ENCODE measurements at regions not wholly inside any gene's neighbourhood (a gene's known extent, or its start where the extent isn't known, plus 50 kb on each side); places are given as distances from the start of the nearest gene placed in this dataset.

DNA sequence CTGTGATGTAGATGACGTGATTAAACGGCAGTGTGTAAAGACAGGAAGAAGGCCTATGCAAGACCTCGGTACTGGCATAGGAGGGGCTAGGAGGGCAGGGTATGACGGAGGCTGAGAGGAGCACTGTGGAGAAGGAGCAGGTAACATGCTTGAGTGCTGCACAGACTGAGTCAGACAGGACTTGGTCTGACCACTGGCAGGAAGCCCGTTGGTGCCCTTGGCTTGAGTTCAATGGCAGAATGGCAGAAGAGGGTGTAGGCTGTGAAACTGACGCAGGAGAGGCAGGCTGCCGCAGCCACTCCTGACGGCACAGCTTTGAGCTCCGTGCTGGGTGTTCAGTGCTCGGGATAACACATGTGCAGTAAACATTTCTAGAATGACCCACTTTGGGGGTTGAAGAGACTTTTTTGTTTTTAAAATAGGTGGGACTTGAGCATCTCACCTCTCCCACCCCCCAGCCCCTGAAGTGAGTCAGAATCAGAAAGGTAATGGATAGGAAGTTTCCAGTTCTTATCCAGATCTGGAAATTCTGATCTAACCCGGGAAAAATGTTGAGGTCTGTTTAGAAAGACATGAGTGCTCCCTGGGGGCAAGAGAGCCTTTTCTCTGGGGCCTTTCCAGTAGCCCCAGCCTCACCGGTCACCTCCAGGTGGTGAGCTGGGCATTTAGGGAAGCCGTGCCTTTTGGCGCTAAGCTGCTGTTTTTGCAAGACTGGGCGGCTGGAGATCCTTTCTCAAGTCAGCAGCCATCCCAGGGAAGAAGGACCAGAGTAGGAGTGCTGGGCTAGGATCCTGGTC is 126.4 kb downstream of the RPLP1 start:
- H3K4me1 Mint-ChIP-seq, result peaks cover 29% of the 10 kb centered on the region
- H3K36me3 Mint-ChIP-seq, result no peaks in the 10 kb centered on the region
- no peaks in the 10 kb centered on the region for H3K9me3 Mint-ChIP-seq (ENCODE audit: low read depth)
- H3K27ac Mint-ChIP-seq, result no peak overlapping the region
- CTCF ChIA-PET, result no interaction called here
- H3K4me3 Mint-ChIP-seq, result no peak overlapping the region
- DNase-seq (no peak), ATAC-seq (no peak)
- peaks cover 8% of the 10 kb centered on the region for H3K27me3 Mint-ChIP-seq

DNA sequence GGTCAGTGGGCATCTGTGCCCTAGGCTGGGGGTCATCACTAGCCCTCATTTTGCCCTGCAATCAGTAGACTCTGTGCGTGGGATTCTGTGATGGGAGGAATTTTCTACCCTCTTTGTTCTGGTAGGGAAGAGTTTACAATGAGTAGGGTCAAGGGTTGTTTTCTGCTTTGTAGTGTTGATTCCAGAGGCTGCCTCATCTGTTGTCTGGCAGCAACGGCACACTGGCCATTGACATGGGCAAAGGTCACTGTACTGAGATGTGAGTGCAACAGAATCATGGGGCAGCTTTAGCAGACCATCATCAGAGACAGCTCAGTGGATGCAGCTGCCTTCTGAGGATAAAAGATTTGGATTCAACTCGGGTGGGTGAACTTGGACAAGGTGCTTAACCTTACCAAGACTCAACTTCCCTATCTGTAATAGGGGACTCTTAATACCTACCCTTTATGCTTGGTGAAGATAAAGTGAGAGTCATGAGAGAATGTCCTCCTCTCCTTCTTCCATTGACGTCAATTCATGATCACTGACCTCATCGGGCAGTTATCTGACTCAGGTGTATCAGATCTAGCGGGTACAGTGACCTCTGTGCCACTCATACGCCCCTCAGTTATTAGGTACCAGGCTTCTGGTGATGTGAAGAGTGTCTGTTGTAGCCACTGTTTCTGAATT is 127.5 kb downstream of the RPLP1 start:
- CTCF ChIA-PET, result no interaction called here
- no peak overlapping the region for H3K4me3 Mint-ChIP-seq
- H3K27ac Mint-ChIP-seq, result no peak overlapping the region
- peaks cover 18% of the 10 kb centered on the region for H3K4me1 Mint-ChIP-seq
- H3K9me3 Mint-ChIP-seq (ENCODE audit: low read depth), result no peaks in the 10 kb centered on the region
- peaks cover 7% of the 10 kb centered on the region for H3K27me3 Mint-ChIP-seq
- ATAC-seq (no peak), DNase-seq (no peak)
- no peaks in the 10 kb centered on the region for H3K36me3 Mint-ChIP-seq

DNA sequence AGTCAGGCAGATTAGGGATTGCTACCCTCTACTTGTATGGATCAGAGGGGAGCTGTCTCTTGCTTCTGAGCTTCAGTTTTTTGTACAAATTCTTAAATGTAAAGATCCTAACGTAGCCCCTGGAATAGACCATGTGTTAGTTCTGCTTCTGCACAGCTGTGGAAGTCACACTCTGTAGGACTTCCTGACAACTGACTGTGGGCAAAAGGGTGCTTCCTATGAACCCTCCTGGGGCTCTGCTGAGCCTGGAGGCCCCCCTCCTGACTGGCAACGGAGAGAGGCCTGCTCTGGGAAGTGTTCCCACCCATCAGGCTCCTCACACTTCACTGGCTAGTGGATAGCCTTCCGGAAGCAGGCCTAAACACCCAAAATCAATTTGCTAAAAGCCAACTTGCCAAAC is 131.0 kb downstream of the RPLP1 start:
- H3K9me3 Mint-ChIP-seq (ENCODE audit: low read depth), result no peaks in the 10 kb centered on the region
- peaks cover 13% of the 10 kb centered on the region for H3K4me1 Mint-ChIP-seq
- H3K4me3 Mint-ChIP-seq, result no peak overlapping the region
- DNase-seq (no peak), ATAC-seq (no peak)
- no peaks in the 10 kb centered on the region for H3K36me3 Mint-ChIP-seq
- H3K27ac Mint-ChIP-seq, result no peak overlapping the region
- CTCF ChIA-PET, result no interaction called here
- peaks cover 2% of the 10 kb centered on the region for H3K27me3 Mint-ChIP-seq

DNA sequence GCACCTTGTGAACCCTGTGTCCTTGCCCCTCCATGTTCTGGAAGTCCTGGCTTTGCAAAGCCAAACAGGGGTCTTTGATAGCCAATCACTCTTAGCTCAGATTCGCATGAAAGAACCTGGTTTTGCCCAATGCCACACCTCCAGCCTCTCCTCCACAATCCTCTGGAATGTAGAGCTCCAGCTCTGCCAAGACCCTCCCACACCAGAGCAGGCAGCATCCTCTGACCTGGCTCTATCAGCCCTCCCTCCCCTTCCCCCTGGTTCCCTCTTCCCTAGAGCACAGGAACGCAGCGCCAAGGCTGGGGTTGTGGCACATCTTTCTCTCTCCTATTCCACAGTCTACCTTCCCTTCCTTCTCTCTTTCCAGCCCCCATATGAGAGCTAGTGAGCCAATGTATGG is 133.3 kb downstream of the RPLP1 start:
- H3K4me1 Mint-ChIP-seq, result peaks cover 13% of the 10 kb centered on the region
- CTCF ChIA-PET, result interaction anchor here (1.0 kb wide), 1 partner anchor 8 kb away, joined by 3 read pairs; no protein-coding TSS in a partner anchor
- H3K9me3 Mint-ChIP-seq (ENCODE audit: low read depth), result no peaks in the 10 kb centered on the region
- no peak overlapping the region for H3K27ac Mint-ChIP-seq
- ATAC-seq (no peak), DNase-seq (no peak)
- H3K27me3 Mint-ChIP-seq, result no peaks in the 10 kb centered on the region
- H3K36me3 Mint-ChIP-seq, result no peaks in the 10 kb centered on the region
- no peak overlapping the region for H3K4me3 Mint-ChIP-seq

DNA sequence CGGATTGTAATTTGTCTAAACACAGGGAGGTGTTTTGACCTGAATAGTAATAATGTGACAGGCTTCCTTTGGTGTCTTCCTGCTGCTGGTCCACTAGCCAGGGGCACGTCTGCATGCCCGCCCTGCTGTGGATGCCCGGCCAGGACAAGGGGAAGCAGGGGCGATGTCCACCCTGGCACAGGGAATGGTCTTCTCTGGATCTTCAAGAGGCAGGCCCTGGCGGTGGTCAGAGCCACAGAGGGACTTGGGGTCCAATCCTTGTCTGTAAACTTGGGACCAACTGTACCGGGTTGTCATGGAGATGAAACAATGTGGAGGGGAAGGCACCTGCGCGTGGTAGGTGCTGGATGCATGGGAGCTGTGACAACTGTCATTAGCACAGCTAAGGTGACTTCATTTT is 134.1 kb downstream of the RPLP1 start:
- ATAC-seq (no peak), DNase-seq (no peak)
- H3K9me3 Mint-ChIP-seq (ENCODE audit: low read depth), result no peaks in the 10 kb centered on the region
- H3K36me3 Mint-ChIP-seq, result no peaks in the 10 kb centered on the region
- no peak overlapping the region for H3K4me3 Mint-ChIP-seq
- H3K27me3 Mint-ChIP-seq, result no peaks in the 10 kb centered on the region
- peaks cover 13% of the 10 kb centered on the region for H3K4me1 Mint-ChIP-seq
- CTCF ChIA-PET, result interaction anchor here (1.0 kb wide), 1 partner anchor 9 kb away, joined by 3 read pairs; no protein-coding TSS in a partner anchor
- no peak overlapping the region for H3K27ac Mint-ChIP-seq

DNA sequence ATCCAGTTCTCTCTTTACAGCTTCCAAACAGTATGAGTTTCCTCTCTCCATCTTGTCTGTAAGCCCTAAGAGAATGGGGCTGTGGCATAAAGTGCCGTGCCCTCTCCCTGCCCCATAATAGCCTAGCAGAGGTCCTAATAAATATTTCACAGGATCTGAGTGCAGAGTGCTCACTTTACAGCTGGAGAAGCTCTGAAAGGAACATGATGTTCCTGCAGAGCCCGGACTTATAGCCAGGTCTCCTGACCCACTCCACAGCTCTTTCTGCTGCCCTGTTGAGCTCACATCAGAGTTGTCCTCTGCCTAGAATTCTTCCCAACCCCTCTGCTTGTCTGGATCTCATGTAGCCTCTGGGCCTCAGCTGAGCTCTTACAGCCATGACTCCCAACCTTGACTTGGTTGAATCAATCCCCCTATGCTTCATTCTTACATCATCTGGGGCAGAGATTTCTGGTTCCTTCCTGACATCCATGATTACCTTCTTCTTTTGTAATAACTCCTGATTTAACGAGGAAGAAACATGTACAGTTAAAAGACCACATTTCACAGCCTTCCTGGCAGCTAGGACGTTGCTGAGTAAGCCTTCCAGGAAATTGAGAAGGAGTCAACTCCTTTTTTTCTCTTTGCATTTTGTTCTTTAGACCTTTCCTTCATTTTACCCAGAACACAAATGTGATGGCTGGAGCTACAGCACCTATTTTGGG is 135.3 kb downstream of the RPLP1 start:
- no peaks in the 10 kb centered on the region for H3K9me3 Mint-ChIP-seq (ENCODE audit: low read depth)
- CTCF ChIA-PET, result no interaction called here
- no peak overlapping the region for H3K4me3 Mint-ChIP-seq
- H3K4me1 Mint-ChIP-seq, result peaks cover 13% of the 10 kb centered on the region
- ATAC-seq (no peak), DNase-seq (no peak)
- H3K27ac Mint-ChIP-seq, result no peak overlapping the region
- H3K27me3 Mint-ChIP-seq, result no peaks in the 10 kb centered on the region
- no peaks in the 10 kb centered on the region for H3K36me3 Mint-ChIP-seq

DNA sequence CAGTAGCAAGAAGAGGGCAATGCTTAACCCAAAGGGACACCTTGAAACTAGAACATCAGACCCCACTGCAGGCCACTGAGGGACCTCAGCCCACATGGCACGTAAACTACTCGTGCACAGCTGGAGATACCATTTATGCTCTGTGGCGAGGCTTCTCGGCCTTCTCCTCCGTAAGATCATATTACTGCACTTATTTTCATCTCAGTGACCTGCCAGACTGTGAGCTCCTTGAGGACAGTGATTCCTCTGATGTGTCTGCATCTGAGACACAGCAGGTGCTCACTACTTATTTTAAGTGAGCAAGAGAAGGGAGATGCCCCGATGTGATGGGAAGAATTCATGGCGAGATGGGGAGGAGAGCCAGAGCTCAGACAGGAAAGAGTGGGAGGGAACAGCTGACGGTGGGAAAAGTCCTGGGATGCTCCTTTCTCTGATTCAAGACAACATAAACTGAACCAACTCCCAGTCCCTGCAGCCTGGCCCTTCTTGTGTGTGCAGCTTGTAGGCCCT is 137.6 kb downstream of the RPLP1 start:
- Mint-ChIP-seq H3K4me3 (no peak overlapping the region), H3K36me3 (no peaks in the 10 kb centered on the region), H3K27me3 (no peaks in the 10 kb centered on the region), H3K9me3 (ENCODE audit: low read depth) (no peaks in the 10 kb centered on the region), H3K4me1 (peaks cover 9% of the 10 kb centered on the region), H3K27ac (no peak overlapping the region)
- ATAC-seq, result no peak
- CTCF ChIA-PET, result no interaction called here
- DNase-seq, result no peak

DNA sequence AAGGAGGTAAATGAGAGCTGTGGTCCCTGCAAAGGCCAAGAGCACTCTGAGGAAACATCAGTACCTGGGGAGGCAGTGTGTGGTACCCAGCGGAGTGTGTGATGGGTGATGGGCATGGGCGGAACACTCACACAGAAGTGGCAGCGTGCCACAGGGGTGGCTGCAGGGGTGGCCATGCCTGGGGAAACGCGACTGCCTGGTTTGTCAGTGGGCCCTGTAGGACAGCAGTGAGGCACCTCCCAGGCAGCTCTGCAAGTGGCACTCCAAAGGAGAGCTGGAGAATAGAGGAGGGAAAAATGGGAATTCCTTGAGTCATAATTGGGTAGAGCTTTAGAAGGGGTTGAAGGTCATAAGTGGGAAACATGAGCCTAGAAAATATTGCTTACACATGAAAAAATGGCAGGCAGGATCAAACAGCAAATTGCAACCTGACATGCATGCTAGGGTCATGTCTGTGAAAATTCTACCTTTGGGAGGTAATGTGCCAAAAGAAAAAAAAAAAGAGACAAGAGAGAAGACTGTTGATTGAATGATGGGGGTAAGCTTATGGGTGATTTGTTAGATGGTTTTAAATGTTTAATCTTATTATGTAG is 138.4 kb downstream of the RPLP1 start:
- H3K4me1 Mint-ChIP-seq, result peaks cover 9% of the 10 kb centered on the region
- ATAC-seq (no peak), DNase-seq (no peak)
- H3K9me3 Mint-ChIP-seq (ENCODE audit: low read depth), result no peaks in the 10 kb centered on the region
- H3K36me3 Mint-ChIP-seq, result no peaks in the 10 kb centered on the region
- no peak overlapping the region for H3K27ac Mint-ChIP-seq
- H3K4me3 Mint-ChIP-seq, result no peak overlapping the region
- CTCF ChIA-PET, result no interaction called here
- H3K27me3 Mint-ChIP-seq, result no peaks in the 10 kb centered on the region

DNA sequence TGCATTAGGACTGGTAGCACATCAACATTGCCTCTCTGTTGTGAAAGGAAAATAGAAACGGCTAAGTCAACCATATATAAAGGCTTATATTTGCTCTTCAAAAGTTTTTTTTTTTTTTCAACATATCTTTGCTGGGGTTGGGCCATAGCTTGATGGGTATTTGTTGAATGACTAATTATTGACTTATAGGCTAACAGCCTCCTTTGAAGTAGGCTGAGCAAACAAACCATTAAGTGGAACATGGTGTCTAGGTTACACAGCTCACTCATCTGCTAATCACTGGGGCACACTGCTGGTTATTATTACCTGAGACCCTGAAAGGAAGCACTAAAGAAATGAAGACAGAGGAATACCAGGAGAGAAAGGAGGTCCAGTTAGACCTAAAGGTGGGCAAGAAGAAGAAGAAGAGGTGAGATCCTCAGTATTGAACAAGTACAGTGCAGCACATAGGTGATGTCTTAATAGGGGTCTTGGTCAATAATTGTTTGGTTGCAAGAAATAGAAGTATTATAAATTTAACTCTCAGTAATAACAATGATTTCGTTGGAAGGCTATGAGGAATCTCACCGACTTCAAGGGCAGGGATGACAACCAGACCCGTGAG is 139.4 kb downstream of the RPLP1 start:
- DNase-seq (no peak), ATAC-seq (no peak)
- Mint-ChIP-seq H3K4me3 (no peak overlapping the region), H3K36me3 (no peaks in the 10 kb centered on the region), H3K27ac (no peak overlapping the region), H3K27me3 (peaks cover 4% of the 10 kb centered on the region), H3K4me1 (peaks cover 9% of the 10 kb centered on the region), H3K9me3 (ENCODE audit: low read depth) (no peaks in the 10 kb centered on the region)
- CTCF ChIA-PET, result interaction anchor here (0.7 kb wide), 1 partner anchor 394 kb away, joined by 4 read pairs; no protein-coding TSS in a partner anchor

DNA sequence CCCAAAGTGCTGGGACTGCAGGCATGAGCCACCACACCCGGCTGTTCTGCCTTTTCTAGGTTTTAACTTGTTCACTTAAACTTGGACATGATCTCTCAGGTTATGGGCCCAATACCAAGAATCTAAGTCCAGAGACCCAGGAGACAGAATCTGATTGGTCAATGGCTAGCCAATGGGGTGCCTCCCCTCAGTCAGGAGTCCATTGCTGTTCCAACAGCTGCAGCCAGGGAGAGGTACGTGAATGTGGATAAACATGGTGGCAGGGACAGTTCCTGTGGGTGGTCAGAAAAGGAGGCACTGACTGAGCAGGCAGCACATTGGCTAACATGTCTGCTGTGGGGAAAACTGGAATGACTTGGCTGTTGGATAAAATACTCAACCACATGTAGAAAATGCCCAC is 140.3 kb downstream of the RPLP1 start:
- Mint-ChIP-seq H3K4me3 (no peak overlapping the region), H3K4me1 (peaks cover 6% of the 10 kb centered on the region)

DNA sequence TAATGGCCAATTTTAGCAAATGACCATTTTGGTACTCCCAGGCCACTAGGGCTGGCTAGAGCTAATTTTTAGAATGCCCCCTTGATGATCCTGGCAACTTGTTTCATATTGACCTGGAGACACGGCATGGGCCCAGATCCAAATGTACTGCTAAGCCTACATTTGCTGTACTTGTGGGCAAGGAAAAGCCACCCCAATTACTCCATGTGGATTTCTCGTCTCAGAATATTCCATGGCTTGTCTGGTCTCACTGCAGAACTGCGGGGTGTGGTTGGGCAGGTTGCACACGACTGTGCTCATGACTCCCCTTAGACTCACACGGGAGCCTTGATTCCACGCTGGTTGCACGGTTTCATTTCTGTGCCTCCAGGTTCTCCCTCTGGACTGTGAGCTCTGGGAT is 140.9 kb downstream of the RPLP1 start:
- CTCF ChIA-PET, result interaction anchor here (0.6 kb wide), 1 partner anchor 151 kb away, joined by 3 read pairs; no protein-coding TSS in a partner anchor
- Mint-ChIP-seq H3K36me3 (no peaks in the 10 kb centered on the region), H3K27ac (no peak overlapping the region), H3K4me1 (peaks cover 1% of the 10 kb centered on the region), H3K9me3 (ENCODE audit: low read depth) (no peaks in the 10 kb centered on the region), H3K4me3 (no peak overlapping the region), H3K27me3 (peaks cover 10% of the 10 kb centered on the region)
- no peak for DNase-seq
- ATAC-seq, result no peak

More for the DNA sequence above, 140.3 kb downstream of the RPLP1 start:
- Mint-ChIP-seq H3K36me3 (no peaks in the 10 kb centered on the region), H3K27ac (no peak overlapping the region), H3K27me3 (peaks cover 10% of the 10 kb centered on the region), H3K9me3 (ENCODE audit: low read depth) (no peaks in the 10 kb centered on the region)
- ATAC-seq (no peak), DNase-seq (no peak)
- CTCF ChIA-PET, result no interaction called here

DNA sequence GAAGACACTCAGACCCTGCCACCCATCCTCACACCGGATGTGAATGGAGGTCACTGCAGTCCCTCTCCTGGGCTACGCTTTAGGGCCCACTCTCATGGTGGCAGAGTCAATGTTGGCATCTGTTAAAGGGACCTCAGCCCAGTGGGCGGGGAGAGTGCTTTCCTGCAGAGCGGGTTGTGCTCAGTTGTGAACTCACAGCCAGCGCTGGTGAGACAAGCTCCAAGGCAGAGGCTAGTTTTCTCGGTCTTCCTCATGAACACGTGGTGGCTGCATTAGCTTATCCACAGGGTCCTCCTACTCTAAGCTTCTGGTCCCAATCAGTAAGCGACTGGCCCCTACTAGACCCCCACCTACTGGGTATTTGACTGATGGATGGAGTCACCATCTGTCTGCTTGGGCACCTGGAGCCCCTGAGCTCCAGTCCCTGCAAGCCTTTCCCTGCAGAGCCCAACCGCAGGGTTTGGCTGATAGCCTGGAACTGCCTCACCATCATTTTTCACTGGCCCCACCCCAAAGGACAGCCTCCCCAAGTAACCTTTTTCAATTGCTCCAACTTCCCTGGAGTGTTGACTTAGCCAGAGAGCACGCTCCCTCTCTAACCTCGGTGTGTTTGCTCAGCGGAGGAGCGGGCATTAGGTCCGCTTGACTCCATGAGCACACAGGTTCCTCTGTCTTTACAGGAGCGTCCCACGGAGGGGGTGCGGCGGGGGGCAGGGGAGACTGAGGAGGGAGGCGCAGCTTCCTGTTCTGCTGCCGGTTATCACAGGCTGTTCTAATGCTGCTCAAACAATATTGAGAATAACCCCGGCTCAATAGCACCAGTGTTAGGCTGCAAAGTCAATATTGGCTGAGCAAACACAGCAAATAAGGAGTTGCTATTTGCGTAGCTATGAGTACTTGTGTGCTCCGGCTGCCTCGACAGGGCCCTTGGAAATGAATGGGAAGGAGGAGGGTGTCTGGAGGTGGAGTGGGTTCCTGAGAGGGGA is 141.7 kb downstream of the RPLP1 start:
- Mint-ChIP-seq H3K4me1 (no peaks in the 10 kb centered on the region), H3K27me3 (peaks cover 17% of the 10 kb centered on the region), H3K4me3 (no peak overlapping the region), H3K27ac (no peak overlapping the region), H3K9me3 (ENCODE audit: low read depth) (no peaks in the 10 kb centered on the region), H3K36me3 (no peaks in the 10 kb centered on the region)
- no peak for DNase-seq
- no peak for ATAC-seq
- CTCF ChIA-PET, result interaction anchor here (0.6 kb wide), 1 partner anchor 151 kb away, joined by 3 read pairs; no protein-coding TSS in a partner anchor

Measured in activated CD8-positive, alpha-beta memory T cell treated with anti-CD3 and anti-CD28 coated beads, Interleukin-2, amount 10 ng/mL, durations not matched to agents 7 days and 5 days (primary cell).